ENCODE measurements at regions not wholly inside any gene's neighbourhood (a gene's known extent, or its start where the extent isn't known, plus 50 kb on each side); places are given as distances from the start of the nearest gene placed in this dataset.

DNA sequence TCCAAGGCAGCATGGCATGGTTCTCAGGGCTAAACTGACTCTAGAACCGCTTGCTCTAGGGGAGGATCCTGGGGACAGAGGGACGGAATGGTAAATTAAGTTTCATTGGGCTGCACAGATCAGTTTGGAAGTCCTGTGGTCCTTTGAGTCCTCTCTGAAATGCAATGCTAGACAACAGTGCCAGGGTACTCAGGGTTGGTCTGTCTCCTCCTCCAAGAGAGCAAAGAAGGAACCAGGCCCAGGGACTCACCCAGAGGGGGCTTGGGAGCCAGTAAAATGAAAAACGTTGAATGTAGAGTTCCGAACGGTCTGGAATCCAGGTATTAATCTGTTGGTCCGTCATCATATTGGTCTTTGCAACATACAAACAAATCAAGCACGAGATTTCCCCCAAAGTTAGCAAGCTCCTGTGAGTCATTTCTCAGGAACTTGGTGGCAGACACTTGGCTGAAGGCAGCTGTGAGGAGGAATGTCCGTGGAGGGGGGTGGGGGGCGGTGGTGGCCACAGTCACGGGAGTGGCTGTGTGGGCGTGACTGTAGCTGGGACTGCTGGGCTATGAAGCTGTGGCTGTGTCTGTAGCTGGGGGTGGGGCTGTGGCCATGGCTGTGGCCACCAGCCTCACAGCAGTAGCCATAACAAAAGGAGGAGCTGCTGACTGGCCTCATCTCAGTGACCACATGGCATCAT is 361.0 kb downstream of the SHQ1 start:
- TF ChIP-seq, protein P1, sequence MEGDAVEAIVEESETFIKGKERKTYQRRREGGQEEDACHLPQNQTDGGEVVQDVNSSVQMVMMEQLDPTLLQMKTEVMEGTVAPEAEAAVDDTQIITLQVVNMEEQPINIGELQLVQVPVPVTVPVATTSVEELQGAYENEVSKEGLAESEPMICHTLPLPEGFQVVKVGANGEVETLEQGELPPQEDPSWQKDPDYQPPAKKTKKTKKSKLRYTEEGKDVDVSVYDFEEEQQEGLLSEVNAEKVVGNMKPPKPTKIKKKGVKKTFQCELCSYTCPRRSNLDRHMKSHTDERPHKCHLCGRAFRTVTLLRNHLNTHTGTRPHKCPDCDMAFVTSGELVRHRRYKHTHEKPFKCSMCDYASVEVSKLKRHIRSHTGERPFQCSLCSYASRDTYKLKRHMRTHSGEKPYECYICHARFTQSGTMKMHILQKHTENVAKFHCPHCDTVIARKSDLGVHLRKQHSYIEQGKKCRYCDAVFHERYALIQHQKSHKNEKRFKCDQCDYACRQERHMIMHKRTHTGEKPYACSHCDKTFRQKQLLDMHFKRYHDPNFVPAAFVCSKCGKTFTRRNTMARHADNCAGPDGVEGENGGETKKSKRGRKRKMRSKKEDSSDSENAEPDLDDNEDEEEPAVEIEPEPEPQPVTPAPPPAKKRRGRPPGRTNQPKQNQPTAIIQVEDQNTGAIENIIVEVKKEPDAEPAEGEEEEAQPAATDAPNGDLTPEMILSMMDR (IDR thresholded peaks at IDR 0.05), result no peak
- TF ChIP-seq POLR2AphosphoS5 (IDR thresholded peaks at IDR 0.05), result peak in 2 of 3 donors; percentile 26 to 35
- no peak for TF ChIP-seq POLR2A (IDR thresholded peaks at IDR 0.05)

Measured in transverse colon (tissue), 4 donors.